ENCODE measurements at regions not wholly inside any gene's neighbourhood (a gene's known extent, or its start where the extent isn't known, plus 50 kb on each side); places are given as distances from the start of the nearest gene placed in this dataset.

DNA sequence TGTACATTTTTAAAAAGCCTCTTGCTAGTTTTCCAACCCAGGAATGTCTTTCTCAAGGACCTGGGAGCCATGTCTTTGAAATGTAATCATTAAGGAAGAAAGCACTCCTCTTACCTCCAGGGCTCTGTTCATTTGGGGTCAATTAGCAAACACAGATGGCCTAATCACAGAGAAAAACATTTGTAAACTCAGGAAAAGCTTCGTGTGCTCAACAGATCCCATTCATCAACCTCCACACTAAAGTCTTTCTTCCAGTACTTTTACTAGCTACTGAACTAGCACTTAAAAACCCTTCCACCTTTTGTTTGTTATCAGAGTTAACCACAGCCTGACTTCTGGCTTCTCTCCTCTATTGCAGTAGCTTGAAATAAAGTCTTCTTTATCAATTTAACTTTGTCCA, 441.4 kb downstream of the PCDH20 start:
- no peak for TF ChIP-seq POLR2A (IDR thresholded peaks at IDR 0.05)
- TF ChIP-seq, protein P1, sequence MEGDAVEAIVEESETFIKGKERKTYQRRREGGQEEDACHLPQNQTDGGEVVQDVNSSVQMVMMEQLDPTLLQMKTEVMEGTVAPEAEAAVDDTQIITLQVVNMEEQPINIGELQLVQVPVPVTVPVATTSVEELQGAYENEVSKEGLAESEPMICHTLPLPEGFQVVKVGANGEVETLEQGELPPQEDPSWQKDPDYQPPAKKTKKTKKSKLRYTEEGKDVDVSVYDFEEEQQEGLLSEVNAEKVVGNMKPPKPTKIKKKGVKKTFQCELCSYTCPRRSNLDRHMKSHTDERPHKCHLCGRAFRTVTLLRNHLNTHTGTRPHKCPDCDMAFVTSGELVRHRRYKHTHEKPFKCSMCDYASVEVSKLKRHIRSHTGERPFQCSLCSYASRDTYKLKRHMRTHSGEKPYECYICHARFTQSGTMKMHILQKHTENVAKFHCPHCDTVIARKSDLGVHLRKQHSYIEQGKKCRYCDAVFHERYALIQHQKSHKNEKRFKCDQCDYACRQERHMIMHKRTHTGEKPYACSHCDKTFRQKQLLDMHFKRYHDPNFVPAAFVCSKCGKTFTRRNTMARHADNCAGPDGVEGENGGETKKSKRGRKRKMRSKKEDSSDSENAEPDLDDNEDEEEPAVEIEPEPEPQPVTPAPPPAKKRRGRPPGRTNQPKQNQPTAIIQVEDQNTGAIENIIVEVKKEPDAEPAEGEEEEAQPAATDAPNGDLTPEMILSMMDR (IDR thresholded peaks at IDR 0.05) = no peak
- WGBS, 2 donors = 0 to 19% methylated on average over 1 of the region's 1 CpG
- Histone ChIP-seq H3K36me3 (no peaks in the 10 kb centered on the region), H3K9me3 (no peaks in the 10 kb centered on the region), H3K27me3 (no peaks in the 10 kb centered on the region), H3K27ac (no peak overlapping the region), H3K4me1 (no peaks in the 10 kb centered on the region), H3K4me3 (no peak overlapping the region)
- DNase-seq = no peak
- intact Hi-C loops (cut with DNase I) = no loop called here

DNA sequence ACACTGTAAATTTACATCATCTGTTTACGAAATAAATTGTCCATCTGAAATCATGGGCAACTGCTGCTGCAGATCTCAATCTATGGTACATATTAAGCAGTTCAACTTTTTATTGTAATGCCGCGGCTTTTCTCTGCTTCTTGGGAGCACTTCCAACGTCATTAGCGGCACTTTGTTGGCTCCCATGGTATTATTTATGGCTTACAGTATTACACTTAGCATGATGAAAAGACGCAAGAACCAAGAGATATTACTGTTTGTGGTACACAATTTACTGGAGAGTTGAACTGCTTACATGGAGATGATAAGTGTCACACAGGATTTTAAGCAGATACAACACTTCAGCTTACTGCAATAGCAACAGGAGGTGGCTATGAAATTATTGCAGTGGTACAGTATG, 442.1 kb downstream of the PCDH20 start:
- no peak overlapping the region for H3K4me3 ChIP-seq
- H3K27ac ChIP-seq = no peak overlapping the region
- no peak for DNase-seq
- H3K27me3 ChIP-seq = no peaks in the 10 kb centered on the region
- TF ChIP-seq, protein P1 (IDR thresholded peaks at IDR 0.05) = no peak
- no peaks in the 10 kb centered on the region for H3K4me1 ChIP-seq
- H3K9me3 ChIP-seq = no peaks in the 10 kb centered on the region
- H3K36me3 ChIP-seq = no peaks in the 10 kb centered on the region
- WGBS, 2 donors = 81 to 84% methylated on average over 6 of the region's 6 CpGs
- intact Hi-C loops (cut with DNase I) = no loop called here

DNA sequence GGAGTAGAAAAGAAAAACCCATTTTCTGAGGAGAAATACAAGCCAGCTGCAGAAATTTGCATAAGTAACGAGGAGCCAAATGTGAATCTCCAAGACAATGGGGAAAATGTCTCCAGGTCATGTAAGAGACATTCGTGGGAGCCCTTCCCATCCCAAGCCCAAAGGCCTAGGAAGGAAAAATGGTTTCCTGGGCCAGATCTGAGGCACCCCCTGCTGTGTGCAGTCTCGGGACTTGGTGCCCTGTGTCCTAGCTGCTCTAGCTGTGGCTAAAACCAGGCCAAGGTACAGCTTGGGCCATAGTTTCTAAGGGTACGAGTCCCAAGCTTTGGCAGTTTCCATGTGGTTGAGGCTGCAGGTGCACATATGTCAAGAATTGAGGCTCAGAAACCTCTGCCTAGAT, 444.9 kb downstream of the PCDH20 start:
- no peak overlapping the region for H3K4me3 ChIP-seq
- H3K9me3 ChIP-seq = no peaks in the 10 kb centered on the region
- WGBS, 2 donors = 50 to 56% methylated on average over 4 of the region's 4 CpGs
- no peak for TF ChIP-seq POLR2A (IDR thresholded peaks at IDR 0.05)
- TF ChIP-seq, protein P1 (IDR thresholded peaks at IDR 0.05) = no peak
- intact Hi-C loops (cut with DNase I) = no loop called here
- no peak for DNase-seq
- no peaks in the 10 kb centered on the region for H3K36me3 ChIP-seq
- H3K27ac ChIP-seq = no peak overlapping the region
- H3K27me3 ChIP-seq = no peaks in the 10 kb centered on the region
- no peaks in the 10 kb centered on the region for H3K4me1 ChIP-seq

DNA sequence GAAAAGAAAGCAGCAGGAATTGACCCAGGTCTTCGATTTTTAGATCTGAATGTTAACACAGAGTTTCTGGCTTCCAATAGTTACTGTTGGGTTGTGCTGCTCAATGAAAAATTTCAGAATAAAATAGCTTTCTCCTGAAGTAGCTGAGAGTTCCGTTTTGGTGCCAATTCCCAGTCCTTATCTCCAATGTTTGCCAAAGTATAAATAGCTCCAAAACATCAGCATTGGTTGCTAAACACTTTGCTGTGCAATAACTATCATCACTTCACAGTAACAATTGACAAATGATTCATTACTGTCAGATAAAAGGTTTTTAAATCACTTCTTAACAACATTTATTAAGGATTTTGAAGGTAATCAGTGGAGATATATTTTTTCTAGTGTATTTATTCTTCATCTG, 446.0 kb downstream of the PCDH20 start:
- no peak overlapping the region for H3K27ac ChIP-seq
- TF ChIP-seq POLR2A (IDR thresholded peaks at IDR 0.05) = no peak
- TF ChIP-seq, protein P1 (IDR thresholded peaks at IDR 0.05) = no peak
- H3K4me3 ChIP-seq = no peak overlapping the region
- H3K36me3 ChIP-seq = no peaks in the 10 kb centered on the region
- H3K27me3 ChIP-seq = no peaks in the 10 kb centered on the region
- H3K4me1 ChIP-seq = no peaks in the 10 kb centered on the region
- 31 to 38% methylated on average over 2 of the region's 2 CpGs for WGBS, 2 donors
- no peaks in the 10 kb centered on the region for H3K9me3 ChIP-seq
- intact Hi-C loops (cut with DNase I) = no loop called here
- DNase-seq = no peak

DNA sequence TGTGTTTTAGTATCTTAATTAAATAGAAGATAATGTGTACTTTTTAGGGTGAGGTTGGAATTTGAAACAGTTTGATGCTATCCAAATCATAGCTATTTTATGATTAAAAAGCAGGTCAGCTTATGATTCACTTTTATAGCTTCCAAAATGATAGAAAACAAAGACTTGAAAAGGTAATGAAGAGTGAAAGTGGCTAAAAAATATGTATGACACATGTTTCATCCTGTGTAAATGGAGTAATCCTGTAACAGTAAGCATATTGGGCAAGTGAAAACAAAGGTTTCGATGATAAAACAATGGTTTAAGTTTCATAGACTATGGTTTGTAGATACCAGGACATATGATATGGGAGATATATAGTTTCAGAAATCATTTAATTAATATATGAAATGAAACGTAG, 456.2 kb downstream of the PCDH20 start:
- H3K9me3 ChIP-seq = no peaks in the 10 kb centered on the region
- no peak for DNase-seq
- no peaks in the 10 kb centered on the region for H3K27me3 ChIP-seq
- H3K36me3 ChIP-seq = no peaks in the 10 kb centered on the region
- H3K4me1 ChIP-seq = no peaks in the 10 kb centered on the region
- WGBS, 2 donors = 26 to 45% methylated on average over 2 of the region's 2 CpGs
- intact Hi-C loops (cut with DNase I) = no loop called here
- no peak for TF ChIP-seq POLR2A (IDR thresholded peaks at IDR 0.05)
- TF ChIP-seq, protein P1 (IDR thresholded peaks at IDR 0.05) = no peak
- H3K27ac ChIP-seq = no peak overlapping the region
- H3K4me3 ChIP-seq = no peak overlapping the region

All from esophagus squamous epithelium (tissue), 5 donors.